NT2/D1 (cell line): ENCODE measurements at regions not wholly inside any gene's neighbourhood (a gene's known extent, or its start where the extent isn't known, plus 50 kb on each side); places are given as distances from the start of the nearest gene placed in this dataset.

ENCODE experiments used
- DNase-seq: peaks from one replicate; pipeline ENCODE4 v3.0.0-alpha.2; 2011; ENCODE audit warnings: low read depth, low spot score
- H3K27me3 ChIP-seq: 2 replicates; pipeline ENCODE4 v1.6.0; 2011; ENCODE audit warnings: mild to moderate bottlenecking; ENCODE audit not compliant: insufficient read length, insufficient read depth
- H3K36me3 ChIP-seq: 2 replicates; pipeline ENCODE4 v1.6.1; 2011; ENCODE audit warnings: mild to moderate bottlenecking, low read length, mixed read lengths; ENCODE audit not compliant: insufficient read depth, insufficient read length
- H3K4me1 ChIP-seq: 2 replicates; pipeline ENCODE4 v1.5.1; 2011; ENCODE audit not compliant: insufficient read depth, insufficient read length
- H3K4me3 ChIP-seq: 2 replicates; pipeline ENCODE4 v1.5.1; 2011; ENCODE audit warnings: low read depth; ENCODE audit not compliant: insufficient read length
- H3K9ac ChIP-seq: 2 replicates; pipeline ENCODE4 v1.6.0; 2011; ENCODE audit warnings: low read depth; ENCODE audit not compliant: insufficient read length
- H3K9me3 ChIP-seq: 2 replicates; pipeline ENCODE4 v1.5.1; 2011; ENCODE audit warnings: mild to moderate bottlenecking, low read length; ENCODE audit not compliant: insufficient read depth
- SUZ12 ChIP-seq: IDR thresholded peaks from 2 replicates; pipeline ENCODE4 v1.6.1; 2011; ENCODE audit not compliant: insufficient read length, insufficient read depth; ENCODE audit errors: extremely low read depth
- YY1 ChIP-seq: IDR thresholded peaks from 2 replicates; pipeline ENCODE4 v1.6.1; 2011; ENCODE audit not compliant: insufficient read length, insufficient read depth
- ZNF274 ChIP-seq: IDR thresholded peaks from 2 replicates; pipeline ENCODE4 v1.6.1; 2011; ENCODE audit warnings: mild to moderate bottlenecking, low read depth, low read length

DNA sequence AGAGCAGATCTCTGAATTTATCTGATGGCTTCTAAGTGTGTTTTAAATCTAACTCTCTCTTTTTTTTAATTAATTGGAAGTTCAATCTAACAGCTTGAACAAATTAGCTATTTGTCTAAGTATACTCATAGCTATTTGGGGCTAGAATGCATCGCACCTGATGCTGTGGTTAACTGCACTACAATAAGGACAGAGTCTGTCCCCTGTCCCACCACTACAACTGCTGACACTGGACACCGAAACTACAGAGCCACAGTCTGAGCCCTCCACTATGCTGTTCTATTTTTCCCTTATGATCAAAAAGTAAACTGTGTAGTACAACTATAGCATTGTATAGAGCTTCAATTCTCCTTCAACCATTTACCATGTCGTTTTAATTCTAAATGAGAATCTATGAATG lies 89.4 kb upstream of the AHR start:
- H3K9ac ChIP-seq, result no peak overlapping the region
- H3K27me3 ChIP-seq, result no peaks in the 10 kb centered on the region
- H3K4me3 ChIP-seq, result no peak overlapping the region
- DNase-seq, result no peak
- H3K4me1 ChIP-seq, result no peaks in the 10 kb centered on the region
- no peak for TF ChIP-seq YY1
- no peak for TF ChIP-seq ZNF274
- TF ChIP-seq SUZ12, result no peak
- no peaks in the 10 kb centered on the region for H3K9me3 ChIP-seq
- H3K36me3 ChIP-seq, result no peaks in the 10 kb centered on the region

DNA sequence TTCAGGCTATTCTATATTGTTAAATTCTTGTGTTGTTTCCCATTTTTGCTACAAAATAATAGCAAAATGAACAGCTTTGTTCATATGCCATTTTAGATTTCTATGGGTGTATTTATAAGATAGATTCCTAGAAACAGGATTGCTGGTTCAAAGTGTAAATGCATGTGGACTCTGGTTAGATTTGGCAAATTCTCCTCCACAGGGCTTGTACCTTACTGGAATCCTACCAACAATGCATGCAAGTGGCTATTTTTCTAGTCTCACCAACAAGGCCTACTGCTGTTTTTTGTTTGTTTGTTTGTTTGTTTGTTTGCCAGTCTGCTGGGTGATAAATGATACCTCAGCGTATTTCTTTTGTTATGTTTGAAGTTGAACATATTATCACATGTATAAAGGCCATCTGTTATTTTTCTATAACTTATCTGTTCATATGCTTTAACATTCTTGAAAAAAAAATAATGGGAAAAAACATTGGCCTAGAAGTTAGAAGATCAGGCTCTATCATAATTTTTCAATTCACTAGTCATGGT lies 87.1 kb upstream of the AHR start:
- no peak overlapping the region for H3K9ac ChIP-seq
- no peaks in the 10 kb centered on the region for H3K27me3 ChIP-seq
- no peak for DNase-seq
- peaks cover 9% of the 10 kb centered on the region; the same call in 1 of the 2 replicates for H3K9me3 ChIP-seq
- no peaks in the 10 kb centered on the region for H3K4me1 ChIP-seq
- H3K36me3 ChIP-seq, result no peaks in the 10 kb centered on the region
- no peak for TF ChIP-seq SUZ12
- no peak for TF ChIP-seq ZNF274
- H3K4me3 ChIP-seq, result no peak overlapping the region

GRCh38 chr7:17212188-17212587 lies 86.3 kb upstream of the AHR start:
- DNase-seq, result no peak
- Histone ChIP-seq H3K4me3 (no peak overlapping the region), H3K9me3 (peaks cover 9% of the 10 kb centered on the region; the same call in 1 of the 2 replicates), H3K36me3 (no peaks in the 10 kb centered on the region), H3K27me3 (no peaks in the 10 kb centered on the region), H3K4me1 (no peaks in the 10 kb centered on the region), H3K9ac (no peak overlapping the region)
- TF ChIP-seq ZNF274 (no peak), SUZ12 (no peak), YY1 (no peak)

GRCh38 chr7:17227766-17228490 lies 70.5 kb upstream of the AHR start:
- H3K27me3 ChIP-seq, result no peaks in the 10 kb centered on the region
- H3K4me1 ChIP-seq, result no peaks in the 10 kb centered on the region
- H3K36me3 ChIP-seq, result no peaks in the 10 kb centered on the region
- no peaks in the 10 kb centered on the region for H3K9me3 ChIP-seq
- TF ChIP-seq SUZ12 (no peak), YY1 (no peak), ZNF274 (no peak)
- no peak overlapping the region for H3K4me3 ChIP-seq
- no peak overlapping the region for H3K9ac ChIP-seq
- DNase-seq, result no peak

DNA sequence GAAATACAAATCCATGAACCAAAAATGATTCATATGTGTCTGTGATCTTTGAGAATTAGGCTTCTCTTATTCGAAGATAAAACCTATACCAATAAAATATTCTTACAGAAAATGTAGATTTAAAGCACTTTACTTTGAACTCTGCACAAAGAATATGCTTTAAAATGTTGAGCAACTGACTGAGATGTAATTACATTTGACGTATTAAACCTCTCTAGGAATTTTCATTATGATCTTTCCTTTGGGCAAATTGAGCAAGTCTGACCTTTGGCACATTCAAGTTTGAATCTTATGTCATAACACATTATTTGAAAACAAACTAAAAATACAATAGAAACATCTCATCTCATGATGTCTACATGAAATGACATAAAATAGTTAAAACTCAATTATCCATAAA lies 69.2 kb upstream of the AHR start:
- TF ChIP-seq YY1 (no peak), ZNF274 (no peak), SUZ12 (no peak)
- DNase-seq, result no peak

DNA sequence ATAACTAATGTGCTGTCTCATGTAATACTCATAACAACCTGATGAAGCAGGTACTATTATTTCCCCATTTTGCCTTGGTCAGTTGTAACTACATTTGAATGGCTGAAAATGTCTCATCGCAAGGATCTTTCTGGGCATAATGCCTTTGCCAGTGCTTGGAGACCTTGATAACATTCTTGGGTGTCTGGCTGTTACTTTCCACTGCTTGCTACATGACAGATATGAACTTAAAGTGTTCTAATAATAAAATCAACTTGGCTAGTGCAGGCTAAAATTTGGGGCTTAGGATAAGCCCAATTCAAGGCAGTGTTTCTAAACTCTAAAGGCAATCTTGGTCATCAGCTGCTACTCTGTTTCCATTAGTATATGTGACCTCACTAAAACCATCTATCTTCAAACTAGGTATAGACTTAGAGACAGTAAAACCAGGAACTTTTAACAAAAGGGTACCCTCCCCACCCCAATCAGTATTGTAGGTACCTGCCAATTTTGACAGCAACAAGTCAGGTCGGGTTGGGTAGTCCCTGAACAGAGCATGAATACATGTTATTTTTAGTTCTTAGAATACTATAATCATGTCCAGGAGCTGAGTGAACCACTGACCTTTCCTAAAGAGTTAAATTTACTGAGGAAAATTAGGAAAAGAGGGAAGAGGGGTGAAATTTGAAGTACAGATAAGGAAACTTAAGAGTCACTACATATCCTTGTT lies 68.2 kb upstream of the AHR start:
- no peak for TF ChIP-seq ZNF274
- TF ChIP-seq SUZ12, result no peak
- TF ChIP-seq YY1, result no peak
- no peaks in the 10 kb centered on the region for H3K9me3 ChIP-seq
- DNase-seq, result no peak
- no peaks in the 10 kb centered on the region for H3K36me3 ChIP-seq
- H3K4me1 ChIP-seq, result no peaks in the 10 kb centered on the region
- no peaks in the 10 kb centered on the region for H3K27me3 ChIP-seq
- no peak overlapping the region for H3K9ac ChIP-seq
- no peak overlapping the region for H3K4me3 ChIP-seq

More for the DNA sequence above, 69.2 kb upstream of the AHR start:
- no peak overlapping the region for H3K4me3 ChIP-seq
- no peaks in the 10 kb centered on the region for H3K4me1 ChIP-seq
- no peaks in the 10 kb centered on the region for H3K36me3 ChIP-seq
- no peak overlapping the region for H3K9ac ChIP-seq
- no peaks in the 10 kb centered on the region for H3K9me3 ChIP-seq
- no peaks in the 10 kb centered on the region for H3K27me3 ChIP-seq

GRCh38 chr7:17233603-17234002 lies 64.8 kb upstream of the AHR start:
- no peak for TF ChIP-seq YY1
- TF ChIP-seq ZNF274, result no peak
- TF ChIP-seq SUZ12, result no peak
- H3K4me1 ChIP-seq, result no peaks in the 10 kb centered on the region
- H3K9me3 ChIP-seq, result no peaks in the 10 kb centered on the region
- H3K9ac ChIP-seq, result no peak overlapping the region
- no peak for DNase-seq
- H3K27me3 ChIP-seq, result no peaks in the 10 kb centered on the region
- no peaks in the 10 kb centered on the region for H3K36me3 ChIP-seq
- no peak overlapping the region for H3K4me3 ChIP-seq
